Esophagus (tissue), 2 donors: ENCODE measurements at regions not wholly inside any gene's neighbourhood (a gene's known extent, or its start where the extent isn't known, plus 50 kb on each side); places are given as distances from the start of the nearest gene placed in this dataset.

ENCODE experiments used
- H3K27ac ChIP-seq, 2 donors: one replicate each; pipeline ENCODE4 v1.5.1; 2013; ENCODE audit warnings: low read depth in 2 of 2, mild to moderate bottlenecking in 2 of 2, inconsistent platforms in 1 of 2, low read length in 1 of 2, moderate library complexity in 1 of 2
- H3K27me3 ChIP-seq, 2 donors: one replicate each; pipeline ENCODE4 v1.6.1; 2013; ENCODE audit warnings: low read length in 2 of 2, control low read depth in 1 of 2, mild to moderate bottlenecking in 1 of 2; ENCODE audit not compliant: insufficient read depth in 2 of 2, control insufficient read depth in 1 of 2
- H3K36me3 ChIP-seq, 2 donors: one replicate each; pipeline ENCODE4 v1.6.1; 2013; ENCODE audit warnings: low read length in 1 of 2; ENCODE audit not compliant: control insufficient read depth in 2 of 2, insufficient read depth in 2 of 2
- H3K4me1 ChIP-seq, 2 donors: one replicate each; pipeline ENCODE4 v1.6.1; 2013; ENCODE audit warnings: low read length in 1 of 2; ENCODE audit not compliant: control insufficient read depth in 2 of 2, insufficient read depth in 2 of 2
- H3K4me3 ChIP-seq, 2 donors: one replicate each; pipeline ENCODE4 v1.5.1; 2013; ENCODE audit warnings: low read length in 2 of 2, mild to moderate bottlenecking in 2 of 2, low read depth in 1 of 2, moderate library complexity in 1 of 2
- H3K9me3 ChIP-seq, 2 donors: one replicate each; pipeline ENCODE4 v1.6.1; 2013; ENCODE audit warnings: mild to moderate bottlenecking in 2 of 2, low read depth in 1 of 2, low read length in 1 of 2, moderate library complexity in 1 of 2; ENCODE audit not compliant: control insufficient read depth in 2 of 2, insufficient read depth in 1 of 2
- WGBS, 2 donors: extraction: QIAGEN DNeasy Blood & Tissue Kit; methylation state at CpG; one replicate each; pipeline ENCODE4 v1.1.7; 2013; 5-methylcytosine and 5-hydroxymethylcytosine counted together
- donor health status: healthy with polysubstance abuse.
- donor health status: Bipolar disorder and iron deficiency.

GRCh38 chr2:239522002-239522739 is 121.4 kb upstream of the HDAC4 start:
- H3K36me3 ChIP-seq: no peaks in the 10 kb centered on the region
- H3K27ac ChIP-seq: no peak overlapping the region
- peaks cover 0 to 1% of the 10 kb centered on the region in 2 donors for H3K4me1 ChIP-seq
- no peaks in the 10 kb centered on the region for H3K27me3 ChIP-seq
- no peak overlapping the region for H3K4me3 ChIP-seq
- H3K9me3 ChIP-seq: no peaks in the 10 kb centered on the region
- WGBS, 2 donors: 65 to 86% methylated on average over 15 of the region's 15 CpGs

- 90 to 91% methylated on average over 6 of the region's 6 CpGs for WGBS, 2 donors
- Histone ChIP-seq H3K4me1 (peaks cover 0 to 1% of the 10 kb centered on the region in 2 donors), H3K36me3 (no peaks in the 10 kb centered on the region), H3K4me3 (no peak overlapping the region), H3K27ac (no peak overlapping the region), H3K27me3 (no peaks in the 10 kb centered on the region), H3K9me3 (no peaks in the 10 kb centered on the region)
These were observed 120.6 kb upstream of the HDAC4 start for GRCh38 chr2:239521518-239521815.

GRCh38 chr2:239520811-239521517 is 120.1 kb upstream of the HDAC4 start:
- Histone ChIP-seq H3K4me1 (peaks cover 0 to 1% of the 10 kb centered on the region in 2 donors), H3K36me3 (no peaks in the 10 kb centered on the region), H3K4me3 (no peak overlapping the region), H3K27me3 (no peaks in the 10 kb centered on the region), H3K27ac (no peak overlapping the region), H3K9me3 (no peaks in the 10 kb centered on the region)
- WGBS, 2 donors: 85 to 92% methylated on average over 29 of the region's 29 CpGs

- peaks cover 0 to 1% of the 10 kb centered on the region in 2 donors for H3K4me1 ChIP-seq
- no peak overlapping the region for H3K27ac ChIP-seq
- H3K9me3 ChIP-seq: no peaks in the 10 kb centered on the region
- H3K36me3 ChIP-seq: no peaks in the 10 kb centered on the region
- no peak overlapping the region for H3K4me3 ChIP-seq
- WGBS, 2 donors: 85 to 86% methylated on average over 17 of the region's 17 CpGs
- H3K27me3 ChIP-seq: no peaks in the 10 kb centered on the region
These were observed 119.2 kb upstream of the HDAC4 start for GRCh38 chr2:239519921-239520585.

- peaks cover 0 to 1% of the 10 kb centered on the region in 2 donors for H3K4me1 ChIP-seq
- H3K36me3 ChIP-seq: no peaks in the 10 kb centered on the region
- 73% methylated on average over 22 of the region's 22 CpGs for WGBS, 2 donors
- H3K27ac ChIP-seq: no peak overlapping the region
- H3K9me3 ChIP-seq: no peaks in the 10 kb centered on the region
- H3K4me3 ChIP-seq: no peak overlapping the region
- H3K27me3 ChIP-seq: no peaks in the 10 kb centered on the region
These were observed 118.5 kb upstream of the HDAC4 start for GRCh38 chr2:239519089-239519920.

GRCh38 chr2:239518286-239519088 is 117.7 kb upstream of the HDAC4 start:
- peaks cover 0 to 1% of the 10 kb centered on the region in 2 donors for H3K4me1 ChIP-seq
- H3K27me3 ChIP-seq: no peaks in the 10 kb centered on the region
- no peak overlapping the region for H3K4me3 ChIP-seq
- no peaks in the 10 kb centered on the region for H3K9me3 ChIP-seq
- no peak overlapping the region for H3K27ac ChIP-seq
- WGBS, 2 donors: 89% methylated on average over 19 of the region's 19 CpGs
- H3K36me3 ChIP-seq: no peaks in the 10 kb centered on the region

GRCh38 chr2:239517686-239518085 is 116.9 kb upstream of the HDAC4 start:
- Histone ChIP-seq H3K9me3 (no peaks in the 10 kb centered on the region), H3K4me1 (peaks cover 0 to 1% of the 10 kb centered on the region in 2 donors), H3K27me3 (no peaks in the 10 kb centered on the region), H3K27ac (no peak overlapping the region), H3K36me3 (no peaks in the 10 kb centered on the region), H3K4me3 (no peak overlapping the region)
- WGBS, 2 donors: 96% methylated on average over 16 of the region's 16 CpGs

- H3K27me3 ChIP-seq: no peaks in the 10 kb centered on the region
- no peaks in the 10 kb centered on the region for H3K9me3 ChIP-seq
- WGBS, 2 donors: 91 to 93% methylated on average over 11 of the region's 11 CpGs
- no peak overlapping the region for H3K27ac ChIP-seq
- H3K4me3 ChIP-seq: no peak overlapping the region
- H3K36me3 ChIP-seq: no peaks in the 10 kb centered on the region
- peaks cover 0 to 1% of the 10 kb centered on the region in 2 donors for H3K4me1 ChIP-seq
These were observed 116.1 kb upstream of the HDAC4 start for GRCh38 chr2:239516954-239517305.
